GM12865 (cell line): ENCODE measurements at regions not wholly inside any gene's neighbourhood (a gene's known extent, or its start where the extent isn't known, plus 50 kb on each side); places are given as distances from the start of the nearest gene placed in this dataset.

Source experiments
- DNase-seq: peaks from one replicate; pipeline ENCODE4 v3.0.0; 2010; ENCODE audit warnings: low read depth
- H3K4me3 ChIP-seq: 2 replicates; pipeline ENCODE4 v1.5.1; 2011; ENCODE audit warnings: mild to moderate bottlenecking, low read depth, low read length, control low read depth
- TF ChIP-seq, protein P1 (sequence below): IDR thresholded peaks from 2 replicates; pipeline ENCODE4 v1.5.1; 2011; ENCODE audit warnings: low read length, control low read depth, low read depth, inconsistent platforms; ENCODE audit not compliant: insufficient read depth; ENCODE audit errors: missing control alignments

DNA sequence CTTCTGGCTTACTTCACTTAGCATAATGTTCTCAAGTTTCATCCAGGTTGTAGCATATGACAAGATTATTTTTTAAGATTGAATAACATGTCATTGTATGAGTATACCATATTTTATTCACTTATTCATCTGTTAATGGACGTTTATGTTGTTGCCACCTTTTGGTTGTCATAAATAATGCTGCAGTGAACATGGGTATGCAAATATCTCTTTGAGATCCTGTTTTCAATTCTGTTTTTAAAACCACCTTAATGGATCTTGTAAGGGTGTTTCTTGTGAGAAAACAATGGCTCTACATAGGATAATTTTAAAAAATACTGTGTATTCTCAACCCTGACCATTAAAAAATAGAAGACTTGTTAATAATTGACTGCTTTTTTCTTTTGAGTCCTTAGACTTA lies 290.7 kb upstream of the TMEM229A start:
- no peak for DNase-seq
- H3K4me3 ChIP-seq, result no peak overlapping the region
- TF ChIP-seq, protein P1, sequence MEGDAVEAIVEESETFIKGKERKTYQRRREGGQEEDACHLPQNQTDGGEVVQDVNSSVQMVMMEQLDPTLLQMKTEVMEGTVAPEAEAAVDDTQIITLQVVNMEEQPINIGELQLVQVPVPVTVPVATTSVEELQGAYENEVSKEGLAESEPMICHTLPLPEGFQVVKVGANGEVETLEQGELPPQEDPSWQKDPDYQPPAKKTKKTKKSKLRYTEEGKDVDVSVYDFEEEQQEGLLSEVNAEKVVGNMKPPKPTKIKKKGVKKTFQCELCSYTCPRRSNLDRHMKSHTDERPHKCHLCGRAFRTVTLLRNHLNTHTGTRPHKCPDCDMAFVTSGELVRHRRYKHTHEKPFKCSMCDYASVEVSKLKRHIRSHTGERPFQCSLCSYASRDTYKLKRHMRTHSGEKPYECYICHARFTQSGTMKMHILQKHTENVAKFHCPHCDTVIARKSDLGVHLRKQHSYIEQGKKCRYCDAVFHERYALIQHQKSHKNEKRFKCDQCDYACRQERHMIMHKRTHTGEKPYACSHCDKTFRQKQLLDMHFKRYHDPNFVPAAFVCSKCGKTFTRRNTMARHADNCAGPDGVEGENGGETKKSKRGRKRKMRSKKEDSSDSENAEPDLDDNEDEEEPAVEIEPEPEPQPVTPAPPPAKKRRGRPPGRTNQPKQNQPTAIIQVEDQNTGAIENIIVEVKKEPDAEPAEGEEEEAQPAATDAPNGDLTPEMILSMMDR, result no peak

- TF ChIP-seq, protein P1, result no peak
- DNase-seq, result no peak
- H3K4me3 ChIP-seq, result no peak overlapping the region
Observed at GRCh38 chr7:124322561-124322960, 289.7 kb upstream of the TMEM229A start.

DNA sequence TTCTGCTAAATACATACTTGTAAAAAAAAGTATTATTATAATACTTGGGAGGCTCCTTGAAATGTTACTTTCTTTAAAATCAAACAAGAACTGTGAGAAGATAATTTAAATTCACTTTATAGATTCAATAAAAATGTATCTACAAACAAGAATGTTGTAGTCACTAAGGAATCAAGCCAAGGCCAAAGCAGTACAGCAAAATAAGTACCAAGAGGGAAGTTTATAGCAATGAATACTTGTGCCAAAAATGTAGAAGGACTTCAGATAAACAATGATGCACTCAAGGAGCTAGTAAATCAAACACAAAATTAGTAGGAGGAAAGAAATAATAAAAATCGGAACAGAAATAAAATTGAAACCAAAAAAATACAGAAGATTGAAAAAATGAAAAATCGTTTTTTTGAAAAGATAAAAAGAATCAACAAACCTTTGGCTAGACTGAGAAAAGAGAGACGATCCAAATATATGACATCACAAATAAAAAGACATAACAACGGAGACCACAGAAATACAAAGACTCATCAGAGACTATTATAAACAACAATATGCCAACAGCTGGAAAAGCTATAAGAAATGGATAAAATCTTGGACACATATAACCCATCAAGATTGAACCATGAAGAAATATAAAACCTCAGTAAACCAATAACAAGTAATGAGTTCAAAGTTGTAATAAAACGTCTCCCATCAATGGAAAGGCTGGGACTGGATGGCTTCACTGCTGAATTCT lies 286.0 kb upstream of the TMEM229A start:
- TF ChIP-seq, protein P1, result no peak

DNA sequence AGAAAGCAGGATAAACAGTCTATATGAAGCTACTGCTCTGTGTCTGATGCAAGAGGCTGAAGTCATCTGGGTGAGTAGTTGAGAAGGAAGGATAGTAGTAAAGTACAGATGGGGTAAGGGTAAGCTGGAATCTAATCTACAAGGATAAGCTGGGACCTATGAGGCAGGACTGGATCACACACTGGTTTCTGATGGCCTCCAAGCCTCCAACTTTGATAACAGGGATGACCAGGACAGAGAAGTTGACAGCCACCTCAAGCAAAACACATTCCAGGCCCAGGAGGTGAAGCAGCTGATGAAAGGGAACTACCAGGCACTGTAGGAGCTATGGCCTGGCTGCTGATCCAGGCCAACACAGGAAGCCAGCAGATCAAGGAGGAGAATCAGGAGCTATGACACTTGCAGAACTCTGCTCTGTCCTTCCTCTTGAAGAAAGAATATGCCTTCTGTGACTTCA lies 278.1 kb upstream of the TMEM229A start:
- DNase-seq, result no peak
- H3K4me3 ChIP-seq, result no peak overlapping the region
- TF ChIP-seq, protein P1, result no peak

More for the DNA sequence above, 286.0 kb upstream of the TMEM229A start:
- no peak for DNase-seq
- no peak overlapping the region for H3K4me3 ChIP-seq

DNA sequence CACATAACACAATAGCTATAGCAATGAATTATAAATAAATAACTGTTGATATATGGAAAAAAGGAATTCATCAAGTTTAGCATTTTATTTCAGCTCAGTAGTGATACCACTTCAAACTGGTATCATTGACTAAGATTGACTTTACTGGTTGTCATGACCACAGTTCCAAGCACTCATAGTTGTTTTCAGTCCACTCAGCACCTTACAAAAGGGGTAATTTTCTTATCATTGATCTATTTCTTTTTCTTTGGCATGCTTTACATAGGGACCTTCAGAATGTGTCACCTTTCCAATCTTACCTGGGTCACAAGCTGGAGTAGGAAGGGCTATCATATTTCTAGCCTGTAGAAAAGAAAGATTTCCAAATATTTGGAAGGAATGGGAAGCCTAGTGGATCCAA lies 275.5 kb upstream of the TMEM229A start:
- no peak overlapping the region for H3K4me3 ChIP-seq
- no peak for DNase-seq
- TF ChIP-seq, protein P1, result no peak

DNA sequence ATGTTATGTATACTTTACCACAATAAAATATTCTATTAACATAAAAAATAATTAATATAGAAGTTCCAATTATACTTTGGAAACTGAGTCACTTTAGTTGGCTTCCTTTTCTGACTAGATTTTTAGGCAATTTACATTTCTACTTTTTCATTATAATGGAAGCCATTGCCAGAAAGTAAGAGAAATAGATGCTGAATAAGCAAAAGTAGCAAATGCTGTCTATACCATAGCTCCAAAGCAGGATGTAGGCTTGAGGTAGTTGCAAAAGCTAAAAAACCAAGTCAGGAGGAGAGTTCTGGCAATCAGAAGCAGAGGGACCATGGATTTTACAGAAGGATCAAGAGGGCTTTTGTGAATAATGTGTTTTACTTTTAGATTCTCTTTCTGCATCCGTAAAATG lies 262.4 kb upstream of the TMEM229A start:
- TF ChIP-seq, protein P1, result no peak
- H3K4me3 ChIP-seq, result no peak overlapping the region
- no peak for DNase-seq

DNA sequence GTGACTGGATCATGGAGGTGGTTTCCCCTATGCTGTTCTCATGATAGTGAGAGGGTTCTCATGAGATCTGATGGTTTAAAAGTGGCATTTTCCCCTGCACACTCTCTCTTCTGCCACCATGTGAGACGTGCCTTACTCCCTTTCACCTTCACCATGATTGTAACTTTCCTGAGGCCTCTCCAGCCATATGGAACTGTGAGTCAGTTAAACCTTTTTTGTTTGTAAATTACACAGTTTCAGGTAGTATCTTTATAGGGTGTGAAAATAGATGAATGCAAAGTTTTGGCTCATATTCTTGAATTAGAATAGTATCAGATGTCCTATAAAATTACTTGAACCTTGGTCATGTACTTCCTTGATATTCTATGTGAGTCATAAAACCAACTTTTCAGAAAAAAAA lies 252.1 kb upstream of the TMEM229A start:
- TF ChIP-seq, protein P1, result no peak
- H3K4me3 ChIP-seq, result no peak overlapping the region
- no peak for DNase-seq
